HG02610 (cell line): ENCODE measurements at regions not wholly inside any gene's neighbourhood (a gene's known extent, or its start where the extent isn't known, plus 50 kb on each side); places are given as distances from the start of the nearest gene placed in this dataset.
"Not testable (repeated sequence)": the region's sequence is repeated elsewhere in the genome, so short reads cannot be mapped to it uniquely, and the experiment has no call there.

Experiments
- ATAC-seq: cut with Tn5 transposase; IDR thresholded peaks from one replicate; pipeline ENCODE4 v1.9.1; 2021; ENCODE audit warnings: mild to moderate bottlenecking, moderate library complexity; ENCODE audit not compliant: unreplicated experiment

- no peak for ATAC-seq
Measured at GRCh38 chr15:34700891-34701427, 53.8 kb downstream of the GJD2 start.

- ATAC-seq = no peak
Measured at GRCh38 chr15:34699968-34700640, 54.7 kb downstream of the GJD2 start.

GRCh38 chr15:34696506-34696905 is 58.3 kb downstream of the GJD2 start:
- ATAC-seq = no peak

DNA sequence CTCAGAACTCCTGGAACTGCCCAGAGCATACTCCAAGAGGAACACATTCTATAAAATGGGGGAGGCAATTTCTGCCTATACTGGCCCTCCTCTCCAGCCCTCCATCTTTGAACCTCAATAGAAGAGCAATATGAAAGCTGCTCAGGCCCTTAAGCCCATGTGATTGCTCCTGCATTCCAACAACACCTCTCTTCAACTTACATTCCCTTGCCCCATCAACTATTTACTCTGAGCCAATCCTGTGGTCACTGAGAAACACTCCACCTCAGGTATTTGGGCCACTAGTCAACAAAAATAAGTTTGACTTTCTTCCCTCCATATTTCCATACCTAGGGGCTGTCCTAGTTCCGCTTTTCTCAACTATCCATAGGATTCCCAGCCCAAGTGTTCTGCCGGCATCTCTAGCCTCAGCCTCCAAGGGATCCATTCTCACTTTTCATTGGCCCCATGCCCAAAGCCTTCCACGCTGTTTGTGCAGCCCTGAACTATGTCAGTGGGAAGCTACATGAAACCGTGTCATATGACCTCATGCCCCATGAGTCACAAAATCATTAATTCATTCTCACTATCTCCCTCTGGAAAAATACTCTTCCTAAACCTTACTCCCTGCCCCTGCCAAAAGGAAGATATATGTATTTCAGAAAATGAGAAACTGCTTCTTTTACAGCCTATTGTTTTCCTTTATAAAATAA is 61.6 kb downstream of the GJD2 start:
- ATAC-seq = no peak

GRCh38 chr15:34691034-34691433 is 63.8 kb downstream of the GJD2 start:
- ATAC-seq = no peak

DNA sequence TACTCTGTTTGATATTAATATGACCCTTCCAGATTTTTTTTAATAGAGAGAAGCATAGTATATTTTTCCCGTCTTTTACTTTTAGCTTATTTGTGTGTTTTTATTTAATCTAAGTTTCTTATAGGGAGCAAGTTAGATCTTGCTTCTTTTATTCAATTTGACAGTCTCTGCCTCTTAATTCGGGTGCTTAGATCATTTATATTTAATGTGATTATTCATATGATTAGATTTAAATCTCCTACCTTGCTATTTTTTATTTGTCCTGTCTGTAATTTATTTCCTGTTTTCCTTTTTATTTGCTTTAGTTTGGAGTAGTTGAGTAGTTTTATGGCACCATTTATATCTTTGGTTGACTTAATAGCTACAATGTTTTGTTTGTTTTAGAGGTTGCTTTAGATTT is 66.1 kb downstream of the GJD2 start:
- no peak for ATAC-seq

GRCh38 chr15:34684351-34684750 is 70.4 kb downstream of the GJD2 start:
- no peak for ATAC-seq

DNA sequence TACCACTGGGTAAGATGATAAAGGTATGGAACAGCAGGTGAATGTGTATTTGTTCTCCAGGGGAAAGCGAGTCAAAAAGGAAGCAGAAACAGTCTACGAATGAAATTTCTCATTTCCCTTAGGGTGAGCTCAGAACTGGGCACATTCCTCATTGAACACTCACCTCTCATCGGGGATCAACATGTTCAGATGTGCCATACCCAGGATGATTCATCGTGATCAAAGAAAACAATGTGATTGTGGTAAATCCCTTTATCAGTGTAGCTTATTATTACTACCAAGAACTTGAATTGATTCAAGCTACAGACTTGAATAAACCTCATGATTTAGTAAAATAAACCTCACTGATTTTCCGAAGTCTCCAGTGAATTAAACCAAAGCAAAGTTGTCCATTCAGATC is 72.1 kb downstream of the GJD2 start:
- no peak for ATAC-seq

GRCh38 chr15:34679291-34679690 is 75.5 kb downstream of the GJD2 start:
- no peak for ATAC-seq

DNA sequence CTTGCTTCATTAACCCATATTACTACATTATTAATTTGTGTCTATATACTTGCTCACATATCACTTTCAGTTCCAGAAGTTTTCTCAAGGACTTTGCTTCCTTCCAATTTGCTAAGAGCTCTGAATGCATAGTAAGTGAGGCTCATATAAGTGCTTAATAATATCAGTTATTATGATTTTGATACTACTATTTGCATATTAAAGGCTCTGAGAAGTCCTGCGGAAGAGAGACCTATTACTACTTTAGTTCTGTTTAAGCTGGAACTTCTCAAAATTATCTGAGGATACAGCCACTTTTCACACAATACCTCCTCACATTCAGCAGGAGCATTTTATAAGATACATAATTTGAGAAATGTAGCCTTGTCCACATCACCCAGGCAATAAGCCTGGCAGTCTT is 81.6 kb downstream of the GJD2 start:
- ATAC-seq = no peak

DNA sequence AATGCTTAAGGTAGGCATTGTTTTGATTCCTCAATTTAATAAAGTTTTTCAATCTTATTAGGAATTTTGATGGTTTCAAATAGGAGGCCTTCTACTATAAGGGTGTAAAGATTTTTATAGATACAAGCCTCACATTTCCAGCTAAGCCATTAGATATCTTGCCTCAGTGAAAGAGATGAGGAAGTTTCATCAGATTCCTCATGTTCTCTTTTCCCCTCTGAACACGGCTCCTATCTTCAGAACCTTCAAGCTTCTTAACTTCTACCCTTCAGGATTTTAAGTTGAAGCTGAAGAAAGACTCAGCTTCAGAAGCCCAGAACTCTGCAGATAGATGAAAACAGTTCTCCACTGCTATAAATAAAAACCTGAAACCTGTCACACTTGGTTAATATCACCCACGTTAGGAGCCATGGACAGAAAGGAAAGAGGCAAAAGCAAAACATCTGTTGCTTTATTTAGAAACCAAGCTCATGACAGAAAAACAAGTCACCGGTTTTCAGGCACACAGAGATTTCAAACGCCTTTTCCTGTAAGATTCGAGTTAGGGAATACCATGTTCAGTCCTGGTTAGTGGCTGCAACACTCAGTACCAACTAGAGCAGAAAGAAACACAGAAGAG is 82.2 kb upstream of the GOLGA8B start:
- no peak for ATAC-seq

DNA sequence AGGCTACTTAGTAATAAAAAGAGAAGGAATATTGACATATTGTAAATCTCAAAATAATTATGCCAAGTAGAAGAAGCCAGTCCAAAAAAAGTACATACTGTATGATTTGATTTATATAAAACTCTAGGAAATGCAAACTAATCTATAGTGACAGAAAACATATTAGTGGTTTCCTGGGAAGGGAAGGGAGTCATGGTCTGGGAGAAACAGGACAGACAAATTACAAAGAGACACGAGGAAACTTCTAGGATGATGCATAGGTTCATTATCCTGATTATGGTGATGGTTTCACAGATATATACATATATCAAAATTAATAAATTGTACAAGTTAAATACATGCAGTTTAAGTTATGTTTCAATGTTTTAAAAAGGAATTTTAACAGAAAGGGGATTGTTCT is 81.0 kb upstream of the GOLGA8B start:
- ATAC-seq = no peak

- no peak for ATAC-seq
Measured at GRCh38 chr15:34663101-34663500, 79.7 kb upstream of the GOLGA8B start.

GRCh38 chr15:34659056-34659455 is 75.6 kb upstream of the GOLGA8B start:
- no peak for ATAC-seq

GRCh38 chr15:34657469-34658127 is 74.1 kb upstream of the GOLGA8B start:
- ATAC-seq = no peak

DNA sequence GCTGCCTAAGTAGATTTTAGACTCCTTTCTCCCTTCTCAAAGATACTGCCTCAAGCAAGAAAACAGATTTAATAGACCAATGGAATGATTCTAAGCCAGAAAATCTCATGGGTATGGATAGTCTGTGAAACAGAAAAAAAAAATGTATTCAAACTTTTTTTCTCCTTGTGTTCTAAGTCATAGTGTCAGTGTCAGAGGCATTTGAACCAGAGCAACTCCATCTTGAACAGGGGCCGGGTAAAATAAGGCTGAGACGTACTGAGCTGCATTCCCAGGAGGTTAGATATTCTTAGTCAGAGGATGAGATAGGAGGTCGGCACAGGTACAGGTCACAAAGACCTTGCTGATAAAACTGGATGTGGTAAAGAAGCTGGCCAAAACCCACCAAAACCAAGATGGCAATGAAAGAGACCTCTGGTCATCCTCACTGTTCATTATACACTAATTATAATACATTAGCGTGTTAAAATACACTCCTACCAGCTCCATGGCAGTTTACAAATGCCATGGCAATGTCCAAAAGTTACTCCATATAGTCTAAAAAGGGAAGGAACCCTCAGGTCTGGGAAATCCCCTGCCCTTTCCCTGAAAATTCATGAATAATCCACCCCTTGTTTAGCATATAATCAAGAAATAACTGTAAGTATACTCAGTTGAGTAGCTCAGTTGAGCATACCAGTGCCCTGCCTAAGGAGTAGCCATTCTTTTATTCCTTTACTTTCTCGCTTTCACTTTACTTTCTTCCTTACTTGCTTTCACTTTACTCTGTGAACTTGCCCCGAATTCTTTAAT is 72.8 kb upstream of the GOLGA8B start:
- ATAC-seq = no peak

DNA sequence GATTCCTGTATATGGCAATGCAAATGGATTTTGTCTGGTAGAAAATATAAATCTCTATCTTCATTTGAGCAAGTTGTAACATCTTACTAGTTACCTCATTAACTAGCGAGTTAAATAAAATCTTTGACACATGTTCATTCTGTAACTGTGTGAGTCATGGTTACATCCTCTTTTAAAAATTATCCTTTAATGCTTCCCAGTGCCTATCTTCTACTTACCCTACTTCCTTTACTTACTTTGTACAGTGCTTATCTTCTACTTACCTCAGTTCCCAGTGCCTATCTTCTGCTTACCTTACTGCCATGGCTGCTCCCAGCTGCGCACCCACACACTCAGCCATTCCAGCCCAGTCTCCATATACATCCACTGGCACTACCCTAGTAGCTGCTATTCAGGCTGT is 71.9 kb upstream of the GOLGA8B start:
- ATAC-seq = no peak

DNA sequence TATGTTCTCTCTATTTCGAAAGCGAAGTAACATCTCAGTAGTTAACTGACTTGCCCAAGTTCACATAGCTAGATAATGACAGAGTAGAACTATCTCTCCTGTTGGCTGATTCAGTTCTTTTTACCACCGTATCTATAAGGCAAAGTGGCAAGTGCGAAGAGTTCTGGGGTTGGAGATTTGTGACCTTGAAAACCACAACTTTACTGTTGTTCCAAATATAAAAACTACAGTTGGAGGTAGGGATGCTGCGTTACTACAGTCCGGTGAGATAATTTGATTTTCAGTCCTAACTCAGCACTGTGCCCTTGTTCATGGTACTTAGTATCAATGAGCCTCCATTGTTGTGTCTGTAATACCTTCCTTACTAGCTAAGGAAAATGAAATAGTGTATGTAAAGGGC is 71.2 kb upstream of the GOLGA8B start:
- ATAC-seq = no peak

- no peak for ATAC-seq
Measured at GRCh38 chr15:34653992-34654391, 70.5 kb upstream of the GOLGA8B start.

DNA sequence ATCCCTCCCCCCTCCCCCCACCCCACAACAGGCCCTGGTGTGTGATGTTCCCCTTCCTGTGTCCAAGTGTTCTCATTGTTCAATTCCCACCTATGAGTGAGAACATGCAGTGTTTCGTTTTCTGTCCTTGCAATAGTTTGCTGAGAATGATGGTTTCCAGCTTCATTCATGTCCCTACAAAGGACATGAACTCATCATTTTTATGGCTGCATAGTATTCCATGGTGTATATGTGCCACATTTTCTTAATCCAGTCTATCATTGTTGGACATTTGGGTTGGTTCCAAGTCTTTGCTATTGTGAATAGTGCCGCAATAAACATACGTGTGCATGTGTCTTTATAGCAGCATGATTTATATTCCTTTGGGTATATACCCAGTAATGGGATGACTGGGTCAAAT is 69.9 kb upstream of the GOLGA8B start:
- ATAC-seq = not testable (repeated sequence)

GRCh38 chr15:34652726-34653033 is 69.2 kb upstream of the GOLGA8B start:
- no peak for ATAC-seq
